ENCODE measurements at regions not wholly inside any gene's neighbourhood (a gene's known extent, or its start where the extent isn't known, plus 50 kb on each side); places are given as distances from the start of the nearest gene placed in this dataset.
"Not testable (repeated sequence)": the region's sequence is repeated elsewhere in the genome, so short reads cannot be mapped to it uniquely, and the experiment has no call there.

- H3K4me3 ChIP-seq (ENCODE audit: low read length): no peak overlapping the region
- H3K9me3 ChIP-seq (ENCODE audit: control insufficient read depth, low read depth, low read length): no peaks in the 10 kb centered on the region
- no peak overlapping the region for H3K9ac ChIP-seq (ENCODE audit: low read length)
- H3K27me3 ChIP-seq (ENCODE audit: control insufficient read depth, insufficient read depth, low read length): no peaks in the 10 kb centered on the region
- H3K36me3 ChIP-seq (ENCODE audit: control insufficient read depth, low read depth, low read length): no peaks in the 10 kb centered on the region
- no peak overlapping the region for H3K27ac ChIP-seq (ENCODE audit: low read length)
- no peaks in the 10 kb centered on the region for H3K4me1 ChIP-seq (ENCODE audit: control insufficient read depth, low read depth, low read length)
Measured at GRCh38 chr10:131817866-131818509, 82.8 kb upstream of the PPP2R2D start.

DNA sequence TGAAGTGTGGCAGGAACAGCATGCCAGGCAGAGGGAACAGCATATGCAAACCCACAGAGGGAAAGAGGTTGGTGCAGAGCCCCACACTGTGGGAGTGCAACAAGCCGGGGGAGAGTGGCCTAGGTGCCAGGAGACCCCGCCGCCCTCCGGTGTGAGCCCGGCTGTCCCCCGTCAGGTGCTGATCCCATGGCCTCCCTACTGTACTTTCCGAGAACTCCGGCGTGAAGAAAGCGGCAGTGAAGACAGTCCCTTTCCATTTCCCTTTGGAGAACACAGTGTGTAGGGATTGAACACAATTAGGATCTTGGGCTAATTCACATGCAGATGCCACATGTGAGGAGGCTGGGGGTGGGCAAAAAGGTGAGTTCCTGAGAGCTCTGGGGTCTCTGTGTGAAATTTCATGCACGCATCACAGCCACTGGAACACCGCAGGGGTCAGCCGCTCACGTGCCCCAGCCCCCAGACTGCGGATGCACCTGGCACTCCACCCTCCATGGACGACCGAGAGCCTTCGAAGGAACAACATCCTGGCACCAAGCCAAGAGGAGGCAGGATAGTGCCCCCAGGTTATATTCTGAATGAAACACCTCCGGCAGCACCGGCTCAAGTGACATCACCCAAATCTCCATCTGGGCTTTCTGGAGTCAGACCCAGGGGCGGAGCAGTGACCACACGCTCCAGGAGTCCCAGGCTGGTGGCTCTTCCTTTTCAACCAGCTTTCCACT is 82.1 kb upstream of the PPP2R2D start:
- Histone ChIP-seq H3K27me3 (ENCODE audit: control insufficient read depth, insufficient read depth, low read length) (no peaks in the 10 kb centered on the region), H3K9ac (ENCODE audit: low read length) (no peak overlapping the region), H3K36me3 (ENCODE audit: control insufficient read depth, low read depth, low read length) (no peaks in the 10 kb centered on the region), H3K27ac (ENCODE audit: low read length) (no peak overlapping the region), H3K9me3 (ENCODE audit: control insufficient read depth, low read depth, low read length) (no peaks in the 10 kb centered on the region), H3K4me1 (ENCODE audit: control insufficient read depth, low read depth, low read length) (no peaks in the 10 kb centered on the region), H3K4me3 (ENCODE audit: low read length) (no peak overlapping the region)

DNA sequence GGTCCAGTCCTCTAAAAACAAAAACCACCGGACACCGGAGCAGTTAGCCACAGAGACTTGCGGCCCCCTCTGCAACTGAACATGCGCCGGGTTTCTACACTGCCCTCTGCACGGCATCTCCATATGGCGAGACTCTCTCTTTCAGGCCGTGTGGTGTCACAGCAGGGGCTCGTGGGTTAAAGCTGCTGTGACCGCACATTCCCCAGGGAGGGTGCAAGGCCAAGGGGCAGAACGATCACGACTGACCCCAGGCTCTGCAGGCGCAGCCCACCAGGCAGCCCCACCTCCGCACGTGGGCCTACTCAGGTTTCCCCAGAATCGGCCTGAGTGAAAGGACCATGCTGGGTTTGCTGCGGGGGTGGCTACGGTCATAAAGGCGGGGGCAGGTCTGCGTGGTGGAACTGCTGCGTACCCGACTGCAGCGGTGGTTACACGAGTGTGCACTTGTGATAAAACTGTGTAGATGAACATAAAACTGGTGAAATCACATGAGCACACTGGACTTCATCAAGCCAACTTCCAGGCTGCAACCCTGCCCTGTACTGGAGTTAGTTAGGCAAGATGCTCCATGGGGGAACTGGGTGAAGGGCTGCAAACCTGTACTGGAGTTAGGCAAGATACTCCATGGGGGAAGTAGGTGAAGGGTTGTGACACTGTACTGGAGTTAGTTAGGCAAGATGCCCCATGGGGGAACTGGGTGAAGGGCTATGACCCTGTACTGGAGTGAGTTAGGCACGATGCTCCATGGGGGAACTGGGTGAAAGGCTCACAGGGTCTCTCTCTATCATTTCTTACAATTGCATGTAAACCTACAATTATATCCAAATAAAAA is 81.4 kb upstream of the PPP2R2D start:
- Histone ChIP-seq H3K4me1 (ENCODE audit: control insufficient read depth, low read depth, low read length) (no peaks in the 10 kb centered on the region), H3K36me3 (ENCODE audit: control insufficient read depth, low read depth, low read length) (no peaks in the 10 kb centered on the region), H3K27me3 (ENCODE audit: control insufficient read depth, insufficient read depth, low read length) (no peaks in the 10 kb centered on the region)

DNA sequence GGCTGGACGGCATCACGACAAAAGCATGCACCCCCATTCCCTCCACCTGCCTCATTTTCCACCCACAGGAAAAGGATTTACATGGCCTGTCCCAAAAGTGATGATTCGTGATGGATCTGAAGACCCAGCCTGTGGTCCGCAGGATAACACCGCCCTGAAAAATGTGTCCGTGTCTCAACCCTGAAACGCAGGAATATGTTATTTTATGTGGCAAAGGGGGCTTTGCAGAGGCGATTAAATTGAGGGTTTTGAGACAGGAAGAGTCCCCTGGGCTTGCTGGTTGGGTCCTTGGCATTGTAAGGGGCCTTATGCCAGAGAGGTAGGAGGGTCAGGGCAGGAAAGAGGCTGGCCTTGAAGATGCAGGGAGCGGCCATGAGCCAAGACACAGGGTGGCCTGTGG is 80.2 kb upstream of the PPP2R2D start:
- Histone ChIP-seq H3K9me3 (ENCODE audit: control insufficient read depth, low read depth, low read length) (no peaks in the 10 kb centered on the region), H3K4me1 (ENCODE audit: control insufficient read depth, low read depth, low read length) (peaks cover 6% of the 10 kb centered on the region), H3K27me3 (ENCODE audit: control insufficient read depth, insufficient read depth, low read length) (no peaks in the 10 kb centered on the region), H3K4me3 (ENCODE audit: low read length) (no peak overlapping the region), H3K27ac (ENCODE audit: low read length) (no peak overlapping the region), H3K9ac (ENCODE audit: low read length) (no peak overlapping the region), H3K36me3 (ENCODE audit: control insufficient read depth, low read depth, low read length) (no peaks in the 10 kb centered on the region)

More for the DNA sequence above, 81.4 kb upstream of the PPP2R2D start:
- Histone ChIP-seq H3K9me3 (ENCODE audit: control insufficient read depth, low read depth, low read length) (no peaks in the 10 kb centered on the region), H3K27ac (ENCODE audit: low read length) (no peak overlapping the region), H3K9ac (ENCODE audit: low read length) (no peak overlapping the region), H3K4me3 (ENCODE audit: low read length) (no peak overlapping the region)

GRCh38 chr10:131821378-131822012 is 79.3 kb upstream of the PPP2R2D start:
- Histone ChIP-seq H3K4me3 (ENCODE audit: low read length) (no peak overlapping the region), H3K4me1 (ENCODE audit: control insufficient read depth, low read depth, low read length) (peaks cover 6% of the 10 kb centered on the region), H3K9ac (ENCODE audit: low read length) (no peak overlapping the region), H3K27me3 (ENCODE audit: control insufficient read depth, insufficient read depth, low read length) (no peaks in the 10 kb centered on the region), H3K27ac (ENCODE audit: low read length) (no peak overlapping the region), H3K9me3 (ENCODE audit: control insufficient read depth, low read depth, low read length) (no peaks in the 10 kb centered on the region), H3K36me3 (ENCODE audit: control insufficient read depth, low read depth, low read length) (no peaks in the 10 kb centered on the region)

GRCh38 chr10:131822013-131822691 is 78.7 kb upstream of the PPP2R2D start:
- Histone ChIP-seq H3K9me3 (ENCODE audit: control insufficient read depth, low read depth, low read length) (no peaks in the 10 kb centered on the region), H3K27me3 (ENCODE audit: control insufficient read depth, insufficient read depth, low read length) (no peaks in the 10 kb centered on the region), H3K36me3 (ENCODE audit: control insufficient read depth, low read depth, low read length) (no peaks in the 10 kb centered on the region), H3K27ac (ENCODE audit: low read length) (no peak overlapping the region), H3K4me1 (ENCODE audit: control insufficient read depth, low read depth, low read length) (peaks cover 6% of the 10 kb centered on the region), H3K9ac (ENCODE audit: low read length) (no peak overlapping the region), H3K4me3 (ENCODE audit: low read length) (no peak overlapping the region)

- Histone ChIP-seq H3K9ac (ENCODE audit: low read length) (no peak overlapping the region), H3K36me3 (ENCODE audit: control insufficient read depth, low read depth, low read length) (no peaks in the 10 kb centered on the region), H3K27me3 (ENCODE audit: control insufficient read depth, insufficient read depth, low read length) (no peaks in the 10 kb centered on the region), H3K4me1 (ENCODE audit: control insufficient read depth, low read depth, low read length) (peaks cover 6% of the 10 kb centered on the region), H3K4me3 (ENCODE audit: low read length) (no peak overlapping the region), H3K9me3 (ENCODE audit: control insufficient read depth, low read depth, low read length) (no peaks in the 10 kb centered on the region), H3K27ac (ENCODE audit: low read length) (no peak overlapping the region)
Measured at GRCh38 chr10:131822692-131823245, 78.0 kb upstream of the PPP2R2D start.

GRCh38 chr10:131823601-131824099 is 77.2 kb upstream of the PPP2R2D start:
- not testable (repeated sequence) for H3K9me3 ChIP-seq (ENCODE audit: control insufficient read depth, low read depth, low read length); H3K9ac ChIP-seq (ENCODE audit: low read length); H3K36me3 ChIP-seq (ENCODE audit: control insufficient read depth, low read depth, low read length); H3K27me3 ChIP-seq (ENCODE audit: control insufficient read depth, insufficient read depth, low read length); H3K4me3 ChIP-seq (ENCODE audit: low read length); H3K27ac ChIP-seq (ENCODE audit: low read length); H3K4me1 ChIP-seq (ENCODE audit: control insufficient read depth, low read depth, low read length)

- H3K9me3 ChIP-seq (ENCODE audit: control insufficient read depth, low read depth, low read length): no peaks in the 10 kb centered on the region
- no peaks in the 10 kb centered on the region for H3K27me3 ChIP-seq (ENCODE audit: control insufficient read depth, insufficient read depth, low read length)
- H3K36me3 ChIP-seq (ENCODE audit: control insufficient read depth, low read depth, low read length): no peaks in the 10 kb centered on the region
- peaks cover 6% of the 10 kb centered on the region for H3K4me1 ChIP-seq (ENCODE audit: control insufficient read depth, low read depth, low read length)
- H3K27ac ChIP-seq (ENCODE audit: low read length): no peak overlapping the region
- H3K9ac ChIP-seq (ENCODE audit: low read length): no peak overlapping the region
- no peak overlapping the region for H3K4me3 ChIP-seq (ENCODE audit: low read length)
Measured at GRCh38 chr10:131824371-131825149, 76.2 kb upstream of the PPP2R2D start.

- Histone ChIP-seq H3K27me3 (ENCODE audit: control insufficient read depth, insufficient read depth, low read length) (no peaks in the 10 kb centered on the region), H3K4me3 (ENCODE audit: low read length) (no peak overlapping the region), H3K9ac (ENCODE audit: low read length) (no peak overlapping the region), H3K27ac (ENCODE audit: low read length) (no peak overlapping the region), H3K9me3 (ENCODE audit: control insufficient read depth, low read depth, low read length) (no peaks in the 10 kb centered on the region), H3K4me1 (ENCODE audit: control insufficient read depth, low read depth, low read length) (peaks cover 6% of the 10 kb centered on the region), H3K36me3 (ENCODE audit: control insufficient read depth, low read depth, low read length) (no peaks in the 10 kb centered on the region)
Measured at GRCh38 chr10:131825150-131825848, 75.5 kb upstream of the PPP2R2D start.

Measured in iPS-18a (cell line).